ENCODE measurements at regions not wholly inside any gene's neighbourhood (a gene's known extent, or its start where the extent isn't known, plus 50 kb on each side); places are given as distances from the start of the nearest gene placed in this dataset.

DNA sequence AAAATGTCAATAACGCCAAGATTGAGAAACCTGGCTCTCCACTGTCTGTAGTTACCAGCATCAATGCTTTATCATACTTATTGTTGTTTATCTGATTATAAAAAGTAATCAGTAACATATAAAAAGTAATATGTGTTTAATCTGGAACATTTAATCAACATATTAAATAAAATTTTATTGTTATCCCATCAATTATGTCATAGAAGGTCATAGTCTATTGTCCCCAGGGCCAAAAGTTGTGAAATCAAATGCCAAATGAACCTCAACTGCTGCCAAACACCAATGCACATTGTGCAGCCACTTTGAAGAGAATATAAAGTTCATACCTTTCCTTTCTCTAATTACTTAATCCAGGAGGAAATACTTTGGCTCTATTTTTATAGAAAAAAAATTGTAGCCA lies 106.6 kb downstream of the EOMES start:
- no peaks in the 10 kb centered on the region for H3K36me3 ChIP-seq
- no peaks in the 10 kb centered on the region for H3K4me1 ChIP-seq (replicated peaks)
- H3K27ac ChIP-seq = no peak overlapping the region
- intact Hi-C loops (cut with DNase I) = no loop called here
- TF ChIP-seq POLR2A (IDR thresholded peaks at IDR 0.05) (no peak), POLR2AphosphoS5 (IDR thresholded peaks at IDR 0.05) (no peak)
- TF ChIP-seq, protein P1, sequence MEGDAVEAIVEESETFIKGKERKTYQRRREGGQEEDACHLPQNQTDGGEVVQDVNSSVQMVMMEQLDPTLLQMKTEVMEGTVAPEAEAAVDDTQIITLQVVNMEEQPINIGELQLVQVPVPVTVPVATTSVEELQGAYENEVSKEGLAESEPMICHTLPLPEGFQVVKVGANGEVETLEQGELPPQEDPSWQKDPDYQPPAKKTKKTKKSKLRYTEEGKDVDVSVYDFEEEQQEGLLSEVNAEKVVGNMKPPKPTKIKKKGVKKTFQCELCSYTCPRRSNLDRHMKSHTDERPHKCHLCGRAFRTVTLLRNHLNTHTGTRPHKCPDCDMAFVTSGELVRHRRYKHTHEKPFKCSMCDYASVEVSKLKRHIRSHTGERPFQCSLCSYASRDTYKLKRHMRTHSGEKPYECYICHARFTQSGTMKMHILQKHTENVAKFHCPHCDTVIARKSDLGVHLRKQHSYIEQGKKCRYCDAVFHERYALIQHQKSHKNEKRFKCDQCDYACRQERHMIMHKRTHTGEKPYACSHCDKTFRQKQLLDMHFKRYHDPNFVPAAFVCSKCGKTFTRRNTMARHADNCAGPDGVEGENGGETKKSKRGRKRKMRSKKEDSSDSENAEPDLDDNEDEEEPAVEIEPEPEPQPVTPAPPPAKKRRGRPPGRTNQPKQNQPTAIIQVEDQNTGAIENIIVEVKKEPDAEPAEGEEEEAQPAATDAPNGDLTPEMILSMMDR (IDR thresholded peaks at IDR 0.05) = no peak
- no peak for DNase-seq (ENCODE audit: low spot score)
- H3K9me3 ChIP-seq = no peaks in the 10 kb centered on the region
- 41% methylated on average over 1 of the region's 1 CpG for WGBS
- H3K4me3 ChIP-seq = no peak overlapping the region
- H3K27me3 ChIP-seq (replicated peaks; ENCODE audit: insufficient read depth) = no peaks in the 10 kb centered on the region

GRCh38 chr3:27614592-27614991 lies 107.5 kb downstream of the EOMES start:
- Histone ChIP-seq H3K4me1 (replicated peaks) (no peaks in the 10 kb centered on the region), H3K9me3 (no peaks in the 10 kb centered on the region), H3K27ac (no peak overlapping the region), H3K36me3 (no peaks in the 10 kb centered on the region), H3K27me3 (replicated peaks; ENCODE audit: insufficient read depth) (no peaks in the 10 kb centered on the region), H3K4me3 (no peak overlapping the region)
- intact Hi-C loops (cut with DNase I) = no loop called here
- WGBS = 92% methylated on average over 4 of the region's 4 CpGs
- TF ChIP-seq POLR2AphosphoS5 (IDR thresholded peaks at IDR 0.05) = no peak
- TF ChIP-seq, protein P1 (IDR thresholded peaks at IDR 0.05) = no peak
- no peak for DNase-seq (ENCODE audit: low spot score)

- Histone ChIP-seq H3K36me3 (no peaks in the 10 kb centered on the region), H3K9me3 (no peaks in the 10 kb centered on the region), H3K4me1 (replicated peaks) (no peaks in the 10 kb centered on the region), H3K27me3 (replicated peaks; ENCODE audit: insufficient read depth) (no peaks in the 10 kb centered on the region), H3K4me3 (no peak overlapping the region), H3K27ac (no peak overlapping the region)
- 82% methylated on average over 2 of the region's 2 CpGs for WGBS
- DNase-seq (ENCODE audit: low spot score) = no peak
- TF ChIP-seq POLR2A (IDR thresholded peaks at IDR 0.05) = no peak
- no peak for TF ChIP-seq POLR2AphosphoS5 (IDR thresholded peaks at IDR 0.05)
- TF ChIP-seq, protein P1 (IDR thresholded peaks at IDR 0.05) = no peak
- intact Hi-C loops (cut with DNase I) = no loop called here
Observed at GRCh38 chr3:27613846-27614500, 108.2 kb downstream of the EOMES start.

- Histone ChIP-seq H3K27ac (no peak overlapping the region), H3K9me3 (no peaks in the 10 kb centered on the region), H3K27me3 (replicated peaks; ENCODE audit: insufficient read depth) (no peaks in the 10 kb centered on the region), H3K4me1 (replicated peaks) (no peaks in the 10 kb centered on the region), H3K4me3 (no peak overlapping the region), H3K36me3 (no peaks in the 10 kb centered on the region)
- 73% methylated on average over 8 of the region's 8 CpGs for WGBS
- no peak for TF ChIP-seq POLR2A (IDR thresholded peaks at IDR 0.05)
- no peak for TF ChIP-seq POLR2AphosphoS5 (IDR thresholded peaks at IDR 0.05)
- TF ChIP-seq, protein P1 (IDR thresholded peaks at IDR 0.05) = no peak
- no peak for DNase-seq (ENCODE audit: low spot score)
- intact Hi-C loops (cut with DNase I) = no loop called here
Observed at GRCh38 chr3:27610800-27611525, 111.2 kb downstream of the EOMES start.

DNA sequence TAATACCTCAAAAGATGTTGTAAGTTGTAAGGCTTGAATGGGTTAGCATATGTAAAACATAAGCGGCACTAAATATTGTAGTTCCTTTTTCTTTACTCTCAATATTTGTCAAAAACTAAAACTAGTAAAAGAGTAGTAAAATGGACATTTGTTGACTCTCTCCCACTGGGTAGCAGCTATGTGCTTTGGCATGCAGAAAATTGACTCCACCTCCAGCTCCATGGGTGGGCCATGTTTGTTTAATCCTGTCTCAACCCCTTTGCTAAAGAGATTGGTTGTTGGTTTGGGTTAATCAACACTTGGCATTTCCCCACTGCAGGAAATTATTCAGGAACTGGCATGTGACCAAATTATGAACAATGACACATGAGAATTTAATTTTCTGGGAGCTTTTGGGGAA lies 114.8 kb downstream of the EOMES start:
- no peaks in the 10 kb centered on the region for H3K27me3 ChIP-seq (replicated peaks; ENCODE audit: insufficient read depth)
- 64% methylated on average over 1 of the region's 1 CpG for WGBS
- no peak for DNase-seq (ENCODE audit: low spot score)
- no peak overlapping the region for H3K27ac ChIP-seq
- intact Hi-C loops (cut with DNase I) = no loop called here
- TF ChIP-seq POLR2AphosphoS5 (IDR thresholded peaks at IDR 0.05) = no peak
- TF ChIP-seq, protein P1 (IDR thresholded peaks at IDR 0.05) = no peak
- TF ChIP-seq POLR2A (IDR thresholded peaks at IDR 0.05) = no peak
- H3K36me3 ChIP-seq = no peaks in the 10 kb centered on the region
- no peaks in the 10 kb centered on the region for H3K9me3 ChIP-seq
- no peaks in the 10 kb centered on the region for H3K4me1 ChIP-seq (replicated peaks)
- H3K4me3 ChIP-seq = no peak overlapping the region
